HCT116 (cell line): ENCODE measurements at regions not wholly inside any gene's neighbourhood (a gene's known extent, or its start where the extent isn't known, plus 50 kb on each side); places are given as distances from the start of the nearest gene placed in this dataset.
"Not testable (repeated sequence)": the region's sequence is repeated elsewhere in the genome, so short reads cannot be mapped to it uniquely, and the experiment has no call there.

Source experiments
- CBX3 ChIP-seq: IDR thresholded peaks from 2 replicates; pipeline ENCODE4 v1.6.1; 2012; ENCODE audit warnings: low read depth
- JUND ChIP-seq: IDR thresholded peaks from 2 replicates; pipeline ENCODE4 v1.6.1; 2012
- POLR2AphosphoS5 ChIP-seq: IDR thresholded peaks from 2 replicates; pipeline ENCODE4 v1.6.1; 2011; ENCODE audit warnings: mild to moderate bottlenecking, low read depth, low read length, moderate library complexity
- SP1 ChIP-seq: IDR thresholded peaks from 2 replicates; pipeline ENCODE4 v1.6.1; 2012; ENCODE audit warnings: low read depth
- TCF7L2 ChIP-seq: IDR thresholded peaks from 2 replicates; pipeline ENCODE4 v1.7.0; 2011; ENCODE audit warnings: borderline replicate concordance, inconsistent platforms; ENCODE audit not compliant: insufficient read depth, insufficient read length; ENCODE audit errors: extremely low read depth
- TF ChIP-seq, protein P1 (sequence below), 3 experiments: fragments of 200-600 bp in 1 of 3; sonication (generic) in 1 of 3; IDR thresholded peaks in 2 of 3; conservative IDR thresholded peaks in 1 of 3; 2 replicates each; pipeline ENCODE4 v1.5.1; 2012 to 2017; ENCODE audit warnings: low read depth in 2 of 3, low read length in 2 of 3, antibody characterized with exemption in 1 of 3, borderline replicate concordance in 1 of 3, control low read depth in 1 of 3, mild to moderate bottlenecking in 1 of 3, mixed read lengths in 1 of 3, mixed run types in 1 of 3, moderate library complexity in 1 of 3; ENCODE audit not compliant: insufficient read depth in 1 of 3
- TF ChIP-seq, protein P2 (sequence below): IDR thresholded peaks from 2 replicates; pipeline ENCODE4 v1.6.1; 2012
- TF ChIP-seq, protein P3 (sequence below): IDR thresholded peaks from 2 replicates; pipeline ENCODE4 v1.6.1; 2011; ENCODE audit warnings: mild to moderate bottlenecking, low read length, moderate library complexity; ENCODE audit not compliant: insufficient replicate concordance; ENCODE audit errors: extremely low read depth

DNA sequence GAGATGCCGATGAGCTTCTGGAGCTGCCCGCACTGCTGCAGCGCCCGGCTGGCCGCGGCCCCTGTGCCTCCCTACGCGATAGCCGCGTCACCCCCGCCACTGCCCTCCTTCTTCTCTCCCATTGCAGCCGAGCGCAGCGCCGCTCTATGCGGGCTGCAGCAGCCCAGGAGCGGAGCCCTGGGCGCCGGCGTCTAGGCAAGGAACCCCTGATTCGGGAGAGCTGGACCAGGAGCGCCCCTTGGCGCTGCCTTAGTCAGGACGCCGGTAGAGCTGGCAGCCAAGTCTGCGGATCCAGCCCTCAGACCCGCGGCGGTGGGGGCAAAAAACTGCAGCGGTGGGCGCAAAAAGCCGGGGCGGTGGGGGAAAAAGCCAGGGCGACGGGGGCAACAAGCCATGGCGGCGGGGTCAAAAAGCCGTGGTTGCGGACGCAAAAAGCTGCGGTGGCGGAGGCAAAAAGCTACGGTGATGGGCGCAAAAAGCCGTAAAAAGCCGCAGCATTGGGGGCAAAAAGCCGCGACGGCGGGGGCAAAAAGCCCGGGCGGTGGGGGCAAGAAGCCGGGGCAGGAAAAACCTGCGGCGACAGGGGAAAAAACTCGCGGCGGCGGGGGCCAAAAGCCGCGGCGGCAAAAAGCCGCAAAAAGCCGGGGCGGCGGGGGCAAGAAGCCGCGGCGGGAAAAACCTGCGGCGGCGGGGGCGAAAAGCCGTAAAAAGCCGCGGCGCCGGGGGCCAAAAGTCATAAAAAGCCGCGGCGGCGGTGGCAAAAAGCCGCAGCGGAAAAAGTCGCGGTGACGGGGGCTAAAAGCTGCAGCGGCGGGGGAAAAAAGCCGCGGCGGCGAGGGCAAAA is 1668.6 kb downstream of the RPIA start:
- TF ChIP-seq, protein P1, sequence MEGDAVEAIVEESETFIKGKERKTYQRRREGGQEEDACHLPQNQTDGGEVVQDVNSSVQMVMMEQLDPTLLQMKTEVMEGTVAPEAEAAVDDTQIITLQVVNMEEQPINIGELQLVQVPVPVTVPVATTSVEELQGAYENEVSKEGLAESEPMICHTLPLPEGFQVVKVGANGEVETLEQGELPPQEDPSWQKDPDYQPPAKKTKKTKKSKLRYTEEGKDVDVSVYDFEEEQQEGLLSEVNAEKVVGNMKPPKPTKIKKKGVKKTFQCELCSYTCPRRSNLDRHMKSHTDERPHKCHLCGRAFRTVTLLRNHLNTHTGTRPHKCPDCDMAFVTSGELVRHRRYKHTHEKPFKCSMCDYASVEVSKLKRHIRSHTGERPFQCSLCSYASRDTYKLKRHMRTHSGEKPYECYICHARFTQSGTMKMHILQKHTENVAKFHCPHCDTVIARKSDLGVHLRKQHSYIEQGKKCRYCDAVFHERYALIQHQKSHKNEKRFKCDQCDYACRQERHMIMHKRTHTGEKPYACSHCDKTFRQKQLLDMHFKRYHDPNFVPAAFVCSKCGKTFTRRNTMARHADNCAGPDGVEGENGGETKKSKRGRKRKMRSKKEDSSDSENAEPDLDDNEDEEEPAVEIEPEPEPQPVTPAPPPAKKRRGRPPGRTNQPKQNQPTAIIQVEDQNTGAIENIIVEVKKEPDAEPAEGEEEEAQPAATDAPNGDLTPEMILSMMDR (IDR thresholded peaks at IDR 0.05 in 2 of 3, conservative IDR thresholded peaks at IDR 0.05 in 1 of 3; ENCODE audit: borderline replicate concordance in 1 of 3, insufficient read depth in 1 of 3, low read depth in 2 of 3, low read length in 2 of 3): not testable (repeated sequence)
- not testable (repeated sequence) for TF ChIP-seq SP1, TCF7L2, CBX3, POLR2AphosphoS5, JUND
- TF ChIP-seq, protein P2, sequence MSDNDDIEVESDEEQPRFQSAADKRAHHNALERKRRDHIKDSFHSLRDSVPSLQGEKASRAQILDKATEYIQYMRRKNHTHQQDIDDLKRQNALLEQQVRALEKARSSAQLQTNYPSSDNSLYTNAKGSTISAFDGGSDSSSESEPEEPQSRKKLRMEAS: not testable (repeated sequence)
- TF ChIP-seq, protein P3, sequence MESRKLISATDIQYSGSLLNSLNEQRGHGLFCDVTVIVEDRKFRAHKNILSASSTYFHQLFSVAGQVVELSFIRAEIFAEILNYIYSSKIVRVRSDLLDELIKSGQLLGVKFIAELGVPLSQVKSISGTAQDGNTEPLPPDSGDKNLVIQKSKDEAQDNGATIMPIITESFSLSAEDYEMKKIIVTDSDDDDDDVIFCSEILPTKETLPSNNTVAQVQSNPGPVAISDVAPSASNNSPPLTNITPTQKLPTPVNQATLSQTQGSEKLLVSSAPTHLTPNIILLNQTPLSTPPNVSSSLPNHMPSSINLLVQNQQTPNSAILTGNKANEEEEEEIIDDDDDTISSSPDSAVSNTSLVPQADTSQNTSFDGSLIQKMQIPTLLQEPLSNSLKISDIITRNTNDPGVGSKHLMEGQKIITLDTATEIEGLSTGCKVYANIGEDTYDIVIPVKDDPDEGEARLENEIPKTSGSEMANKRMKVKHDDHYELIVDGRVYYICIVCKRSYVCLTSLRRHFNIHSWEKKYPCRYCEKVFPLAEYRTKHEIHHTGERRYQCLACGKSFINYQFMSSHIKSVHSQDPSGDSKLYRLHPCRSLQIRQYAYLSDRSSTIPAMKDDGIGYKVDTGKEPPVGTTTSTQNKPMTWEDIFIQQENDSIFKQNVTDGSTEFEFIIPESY: not testable (repeated sequence)
